HG03159 (cell line): ENCODE measurements at regions not wholly inside any gene's neighbourhood (a gene's known extent, or its start where the extent isn't known, plus 50 kb on each side); places are given as distances from the start of the nearest gene placed in this dataset.

Source experiments
- ATAC-seq: cut with Tn5 transposase; IDR thresholded peaks from one replicate; pipeline ENCODE4 v1.9.1; 2021; ENCODE audit warnings: mild to moderate bottlenecking, moderate library complexity; ENCODE audit not compliant: unreplicated experiment

DNA sequence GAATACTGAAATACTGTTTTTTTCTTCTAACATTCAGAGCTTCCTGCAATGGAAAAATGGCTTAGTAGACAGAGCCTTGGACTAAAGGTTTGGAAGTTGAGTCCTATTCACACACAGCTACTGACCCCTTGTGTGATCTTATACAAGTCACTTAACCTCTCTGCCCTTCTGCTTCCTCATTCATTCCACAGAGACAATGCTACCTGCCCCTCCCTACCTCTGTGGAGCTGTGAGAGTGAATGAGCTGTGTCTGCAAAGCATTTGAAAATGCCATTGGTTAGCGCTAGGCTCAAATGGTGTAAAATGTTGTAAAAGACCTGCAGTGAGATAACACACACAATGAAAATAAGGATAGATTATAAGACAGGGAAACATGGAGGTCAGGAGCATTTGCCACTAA, 214.4 kb downstream of the BARHL2 start:
- ATAC-seq = no peak

DNA sequence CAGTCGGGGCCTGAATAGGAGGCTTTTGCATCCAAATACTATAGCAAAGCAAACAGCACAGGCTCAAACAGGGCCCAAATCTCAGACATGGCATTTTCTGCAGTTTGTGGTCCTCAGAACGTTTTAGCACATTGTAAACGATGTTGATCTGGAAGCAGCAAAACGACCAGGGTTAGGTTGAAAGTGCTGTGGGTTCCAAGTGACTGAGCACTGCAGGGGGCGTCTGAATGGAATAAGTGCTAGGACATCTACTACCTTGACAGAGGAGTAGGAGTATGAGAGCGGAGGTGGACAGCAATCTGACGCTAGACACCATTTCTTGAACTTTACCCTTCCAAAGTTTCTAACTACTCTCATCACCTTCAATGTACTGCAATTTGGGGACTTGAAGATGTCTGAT, 214.9 kb downstream of the BARHL2 start:
- ATAC-seq = no peak

DNA sequence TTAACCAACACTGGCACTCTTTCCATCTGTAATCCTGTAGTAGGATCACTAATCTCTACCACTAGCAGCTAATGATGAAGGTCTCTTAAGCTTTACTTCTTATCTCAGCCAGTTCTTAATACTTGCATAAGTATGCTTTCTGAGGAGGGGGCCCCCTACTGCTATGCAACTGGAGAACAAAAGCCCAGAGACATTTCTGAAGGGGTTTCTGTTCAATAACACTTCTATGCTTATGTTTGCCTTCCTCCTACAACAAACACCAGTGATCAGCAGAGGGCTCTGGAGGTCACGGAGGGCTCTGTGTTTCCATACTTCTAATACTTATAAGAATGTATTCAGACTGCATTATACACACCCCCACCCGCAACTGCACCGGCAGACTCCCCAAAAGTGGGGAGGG, 215.8 kb downstream of the BARHL2 start:
- ATAC-seq = no peak

DNA sequence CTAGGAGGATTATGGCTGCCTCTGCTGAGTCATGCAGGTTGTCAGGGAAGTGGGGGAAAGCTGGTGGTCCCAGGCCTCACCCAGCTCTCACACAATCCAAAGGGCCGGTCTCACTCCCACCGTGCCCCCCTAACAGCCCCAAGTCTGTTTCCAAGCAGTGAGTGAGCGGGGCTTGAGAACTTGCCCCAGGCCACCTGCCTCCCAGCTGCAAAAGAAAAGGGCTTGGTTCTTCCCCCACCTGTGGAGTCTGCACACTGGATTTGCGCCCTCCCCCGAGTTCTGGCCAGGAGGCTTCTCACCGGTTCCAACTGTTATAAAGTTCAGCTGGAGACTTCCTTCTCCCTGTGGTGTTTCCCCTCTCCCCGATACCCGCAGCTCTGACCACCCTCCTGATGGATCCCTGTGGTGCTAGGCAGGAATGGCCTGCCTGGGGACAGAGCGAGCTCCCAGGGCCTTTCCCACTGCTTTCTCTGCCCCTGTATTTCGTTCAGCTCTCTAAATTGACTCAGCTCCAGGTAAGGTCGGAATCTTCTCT, 222.3 kb downstream of the BARHL2 start:
- ATAC-seq = no peak

DNA sequence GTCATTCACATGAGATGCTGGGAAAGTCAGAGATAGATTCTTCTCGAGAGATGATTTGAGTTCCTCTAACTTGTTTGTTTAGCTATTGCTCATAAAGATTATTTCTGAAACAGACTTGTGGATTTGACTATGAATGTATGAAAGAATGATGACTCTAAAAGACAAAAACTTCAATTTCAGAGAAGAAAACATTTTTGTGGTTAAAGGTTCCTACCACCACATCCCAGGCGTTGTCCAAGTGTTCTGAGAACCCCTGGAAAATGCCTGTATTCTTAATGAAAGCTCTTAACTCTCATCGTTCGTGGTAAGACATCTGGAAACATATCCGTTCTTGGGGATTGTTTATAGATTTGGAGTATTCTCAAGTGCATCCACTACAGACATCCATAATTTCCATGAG, 228.7 kb downstream of the BARHL2 start:
- ATAC-seq = no peak

DNA sequence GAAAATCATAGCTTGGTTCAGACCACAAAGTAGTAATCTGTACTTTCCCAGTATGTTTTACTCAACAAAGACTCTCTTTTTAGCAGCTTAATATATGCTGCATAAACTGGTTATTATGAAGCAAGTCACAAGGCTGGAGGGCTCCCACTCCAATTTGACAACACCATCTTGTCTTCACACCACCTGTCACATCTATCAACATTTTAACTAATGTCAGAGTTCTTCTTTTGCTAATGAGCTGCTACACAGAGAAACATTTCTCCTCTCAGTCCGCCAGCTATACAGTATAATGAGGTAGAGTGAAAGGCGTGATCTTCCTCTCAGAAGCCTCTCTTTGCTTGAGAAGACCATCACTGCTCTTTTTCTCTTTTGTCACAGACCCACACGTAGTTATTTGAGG, 230.1 kb downstream of the BARHL2 start:
- ATAC-seq = no peak

DNA sequence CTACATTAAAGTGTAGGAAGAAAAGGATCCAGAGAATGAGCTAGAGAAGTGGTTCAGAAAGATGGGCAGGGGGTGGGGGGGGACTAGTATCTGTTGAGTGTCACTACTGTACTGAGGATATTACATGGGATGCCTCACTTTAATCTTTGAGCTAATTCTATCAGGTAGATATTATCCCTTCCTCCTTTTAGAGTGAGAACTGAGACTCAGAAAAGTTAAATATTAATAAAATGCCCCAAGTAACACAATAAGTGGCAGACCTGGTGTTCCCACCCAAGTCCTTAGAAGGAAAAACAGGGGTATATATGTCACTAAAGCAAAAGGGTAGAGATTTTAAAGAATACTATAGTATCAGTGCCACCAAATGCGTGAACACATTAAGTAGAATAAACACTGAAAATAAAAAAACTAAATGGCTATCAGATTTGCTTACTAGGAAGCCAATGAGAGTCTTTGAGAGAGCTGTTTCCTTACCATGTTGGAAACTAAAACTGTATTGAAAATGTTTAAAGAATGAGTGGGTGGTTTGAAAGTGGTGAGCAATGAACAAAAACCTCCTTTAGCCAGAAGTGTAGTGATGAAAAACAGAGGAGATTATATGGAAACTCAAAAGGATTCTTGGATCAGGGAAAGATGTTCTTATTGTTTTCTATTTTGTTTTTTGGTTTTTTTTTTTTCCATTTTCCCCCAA, 230.8 kb downstream of the BARHL2 start:
- no peak for ATAC-seq

DNA sequence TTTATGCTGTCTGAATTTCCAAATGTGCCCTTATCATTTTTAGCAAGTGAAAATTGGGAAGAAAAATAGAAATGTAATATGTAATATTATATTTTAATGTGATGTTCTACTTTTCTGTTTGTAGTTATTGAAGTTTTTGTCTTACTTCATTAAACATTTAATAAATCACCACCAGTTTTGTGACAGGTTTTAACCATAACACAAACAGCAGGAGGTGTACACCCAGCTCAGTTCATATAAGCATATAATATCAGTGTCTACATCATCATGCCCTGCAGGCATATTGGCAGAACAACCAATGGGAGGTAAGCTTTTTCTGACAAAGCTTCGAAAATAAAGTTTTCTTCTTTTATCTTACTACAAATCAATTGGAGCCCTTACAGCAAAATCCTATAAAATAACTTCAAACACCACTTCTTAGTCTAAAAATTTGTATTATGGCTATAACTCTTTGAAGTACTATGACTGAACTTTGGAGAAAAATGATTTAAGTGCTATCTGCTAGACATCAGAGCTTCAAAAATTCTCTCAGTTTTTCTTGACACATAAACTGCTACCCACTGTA, 236.7 kb downstream of the BARHL2 start:
- ATAC-seq = no peak

DNA sequence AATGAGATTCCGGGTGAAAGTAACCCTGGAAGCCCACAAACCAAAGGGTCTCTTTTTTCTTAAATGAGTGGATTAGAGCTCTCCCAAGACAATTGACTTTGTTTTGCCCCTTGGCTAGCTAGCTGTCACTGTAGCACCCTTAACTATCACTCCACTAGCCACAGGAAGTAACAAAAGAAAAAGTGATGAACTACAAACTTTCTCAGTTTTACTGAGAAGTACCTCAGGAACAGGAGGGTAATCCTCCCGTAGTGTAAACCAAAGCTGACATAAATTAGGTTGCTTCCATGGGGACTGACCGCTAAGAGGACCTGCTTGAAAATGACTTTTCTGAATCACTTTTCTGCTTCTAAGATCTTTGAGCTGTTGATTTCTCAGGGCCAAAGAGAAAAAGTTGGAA, 240.1 kb downstream of the BARHL2 start:
- no peak for ATAC-seq

DNA sequence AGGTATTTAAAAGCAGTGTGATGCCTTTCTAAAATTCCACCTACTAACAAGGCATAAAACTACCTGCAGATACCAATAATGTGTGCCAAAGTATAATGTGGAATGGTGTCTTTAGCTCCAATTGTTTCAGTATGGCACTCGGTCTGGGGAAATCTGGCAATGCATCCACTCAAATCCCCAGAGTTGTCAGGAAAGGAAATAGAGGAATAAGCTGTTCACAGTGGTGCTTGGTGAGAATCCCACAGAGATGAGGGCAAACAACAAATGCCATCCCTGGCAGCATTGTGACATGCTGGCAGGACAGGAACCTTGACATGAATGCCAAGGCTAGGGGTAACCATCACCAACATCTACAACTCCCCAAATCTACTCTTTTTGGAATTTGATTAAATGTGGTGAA, 240.7 kb downstream of the BARHL2 start:
- ATAC-seq = no peak

DNA sequence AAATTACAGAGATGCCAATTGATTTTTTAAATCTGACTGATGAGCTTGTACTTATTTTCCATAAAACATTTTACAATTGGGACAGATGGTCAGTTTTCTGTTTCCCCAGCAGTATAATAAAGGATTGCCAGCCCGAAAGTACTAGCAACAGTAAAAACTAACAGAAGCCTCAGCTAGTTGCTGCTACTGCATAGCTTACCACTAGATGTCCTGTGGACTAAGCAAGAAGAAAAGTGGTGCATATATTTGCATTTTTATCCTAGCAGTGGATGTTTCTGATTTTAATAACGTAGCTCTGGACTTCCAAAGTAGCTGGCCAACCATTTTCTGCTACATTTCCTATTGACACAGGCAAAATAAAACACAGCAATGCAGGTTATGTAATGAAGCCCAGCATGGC, 241.5 kb downstream of the BARHL2 start:
- no peak for ATAC-seq

DNA sequence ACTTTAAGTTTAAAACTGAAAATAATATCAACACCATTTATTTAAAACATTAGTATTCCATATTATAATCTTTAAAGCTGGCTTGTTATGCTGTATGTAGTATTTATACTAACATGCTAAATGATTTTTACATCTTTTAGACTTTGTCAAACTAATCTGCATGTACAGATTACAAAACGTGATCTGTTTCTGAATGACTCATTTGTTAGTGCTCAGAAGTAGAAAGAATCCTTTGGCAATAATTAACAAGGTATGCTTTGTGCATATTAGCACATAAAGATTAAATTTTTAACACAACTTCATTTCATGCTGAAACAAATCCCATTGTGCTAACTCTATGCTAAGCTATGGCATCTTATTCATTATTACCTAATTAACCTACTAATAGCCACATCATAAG, 242.4 kb downstream of the BARHL2 start:
- no peak for ATAC-seq

DNA sequence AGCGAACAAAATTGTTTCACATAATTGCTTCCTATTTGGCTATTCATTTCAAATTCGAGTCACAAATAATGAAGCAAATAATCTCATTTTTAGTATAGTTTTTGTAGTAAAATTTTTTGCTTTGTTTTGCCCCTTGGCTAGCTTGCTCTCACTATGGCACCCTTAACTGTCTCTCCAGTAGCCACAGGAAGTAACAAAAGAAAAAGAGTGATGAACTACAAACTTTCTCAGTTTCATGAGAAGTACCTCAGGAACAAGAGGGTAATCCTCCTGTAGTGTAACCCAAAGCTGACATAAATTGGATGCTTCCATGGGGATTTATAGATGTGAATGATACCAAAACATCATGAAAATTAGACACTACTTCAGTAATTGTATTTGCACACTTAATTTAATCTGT, 242.9 kb downstream of the BARHL2 start:
- no peak for ATAC-seq

DNA sequence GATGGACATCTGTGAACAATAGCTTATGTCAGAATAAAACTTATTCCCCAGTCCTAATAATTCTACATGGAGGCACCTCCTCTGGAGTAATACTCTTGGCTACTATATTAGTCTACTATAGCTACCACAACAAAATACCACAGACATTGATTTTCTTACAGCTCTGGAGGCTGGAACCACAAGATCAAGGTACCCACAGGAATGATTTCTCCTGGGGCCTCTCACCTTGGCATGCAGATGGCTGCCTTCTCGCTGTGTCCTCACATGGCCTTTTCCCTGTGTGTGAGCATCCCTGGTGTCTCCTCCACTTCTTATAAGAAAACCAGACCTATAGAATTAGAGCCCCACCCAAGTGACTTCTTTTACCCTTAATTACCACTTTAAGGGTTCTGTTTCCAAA, 244.3 kb downstream of the BARHL2 start:
- ATAC-seq = no peak

DNA sequence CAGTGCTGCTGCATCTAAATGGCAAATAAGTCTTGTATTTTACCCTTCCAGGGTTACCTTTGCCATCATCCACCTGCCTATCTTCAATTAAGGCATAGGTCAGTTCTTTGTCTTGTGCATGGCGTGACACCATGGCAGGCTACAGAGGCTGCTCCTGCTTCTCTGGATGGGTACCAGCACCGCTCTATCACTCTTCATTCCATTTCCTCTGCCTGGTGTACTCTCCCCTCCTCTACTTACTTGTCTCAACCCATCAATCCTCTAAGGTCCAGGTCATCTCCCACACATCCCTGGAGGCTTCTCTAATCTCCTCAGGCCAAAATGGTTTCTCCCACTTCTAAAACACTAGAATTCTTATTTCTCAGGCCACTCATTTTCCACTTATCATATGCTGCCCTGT, 257.5 kb downstream of the BARHL2 start:
- ATAC-seq = no peak

DNA sequence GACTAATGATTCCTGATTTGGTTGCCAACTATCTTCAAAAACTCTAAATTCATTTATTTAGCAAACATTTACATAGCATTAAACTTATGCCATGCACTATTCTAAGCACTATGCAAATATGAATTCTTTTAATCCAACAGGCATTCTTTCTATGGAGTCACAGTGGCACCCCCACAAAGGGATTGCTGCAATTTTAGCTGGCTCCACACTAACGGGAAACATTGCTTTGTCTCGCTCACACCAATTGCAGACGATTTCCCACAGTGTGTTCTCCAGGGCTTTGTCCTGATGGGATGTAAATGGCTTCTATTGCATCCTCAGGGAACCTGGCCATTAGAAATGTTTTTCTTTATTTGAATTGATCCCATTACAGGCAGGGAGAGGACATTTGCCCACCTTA, 259.1 kb downstream of the BARHL2 start:
- ATAC-seq = no peak

DNA sequence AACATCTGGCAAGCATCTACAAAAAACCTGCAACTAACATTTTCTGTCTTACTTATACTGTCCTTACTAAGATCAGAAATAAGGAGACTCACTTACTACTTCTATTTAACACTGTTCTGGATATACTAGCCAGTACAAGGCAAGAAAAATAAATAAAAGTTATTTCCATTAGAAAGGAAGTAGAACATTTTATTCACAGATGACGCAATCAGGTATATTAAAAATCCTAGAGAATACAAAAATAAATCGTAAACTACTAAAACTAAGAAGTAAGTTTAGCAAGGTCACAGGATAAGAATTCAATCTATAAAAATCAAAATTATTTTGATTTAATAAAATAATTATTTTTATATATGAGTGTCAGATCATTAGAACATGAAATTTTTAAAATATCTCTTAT, 264.6 kb downstream of the BARHL2 start:
- ATAC-seq = no peak

DNA sequence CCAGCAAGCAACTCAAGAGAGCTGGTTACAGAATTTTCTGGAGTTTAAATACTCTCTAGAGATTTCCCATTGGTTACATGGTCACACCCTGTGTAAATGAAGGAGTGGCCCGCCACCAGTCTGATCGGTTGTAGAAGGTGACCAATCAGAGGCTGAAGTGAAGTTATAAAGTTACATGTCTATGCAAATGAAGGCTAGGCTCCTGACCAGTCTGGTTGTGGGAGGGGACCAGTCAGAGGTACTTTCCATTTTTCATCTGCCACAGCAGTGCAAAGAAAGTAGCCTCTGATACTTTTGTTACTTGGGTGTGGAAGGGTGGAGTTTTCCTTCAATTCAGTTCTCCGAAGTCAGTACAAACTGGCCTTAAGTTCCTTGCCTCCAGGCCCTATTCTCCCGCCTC, 273.7 kb downstream of the BARHL2 start:
- ATAC-seq = no peak

DNA sequence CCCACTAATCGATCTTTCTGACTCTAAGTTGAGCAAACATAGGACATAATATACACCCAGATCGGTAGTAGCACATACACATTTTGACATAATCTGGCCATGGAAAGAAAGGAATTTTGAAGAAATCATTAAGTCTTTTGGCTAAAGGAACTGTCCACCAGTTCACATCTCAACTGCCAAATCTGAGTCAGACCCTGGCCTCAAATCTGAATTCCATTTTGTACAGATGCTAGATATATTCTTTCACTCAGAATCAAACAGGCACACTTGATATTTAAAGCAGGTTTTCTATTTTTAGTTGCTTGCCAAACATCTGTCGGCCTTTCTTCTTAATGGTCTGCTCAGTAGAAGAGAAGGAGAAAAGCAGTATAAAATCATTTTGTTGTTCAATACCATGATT, 281.8 kb downstream of the BARHL2 start:
- ATAC-seq = no peak

DNA sequence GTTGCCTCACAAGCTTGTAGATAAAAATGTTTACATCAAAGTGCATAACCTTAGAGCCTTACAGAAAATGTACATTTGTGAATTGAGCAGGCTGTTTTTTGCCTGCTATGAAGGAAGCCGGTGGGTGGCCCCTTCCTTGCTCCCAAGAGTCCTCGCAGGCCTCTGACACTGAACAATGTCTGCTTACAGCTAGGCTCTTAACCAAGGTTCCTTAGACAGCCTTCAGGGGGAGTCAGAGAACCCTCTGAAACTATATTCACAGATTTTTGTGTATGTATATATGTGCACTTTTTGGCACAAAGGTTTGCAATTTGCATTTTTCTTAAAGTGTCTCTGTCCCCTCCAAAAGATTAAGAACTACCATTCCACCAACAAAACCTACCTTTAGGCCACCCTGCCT, 282.6 kb downstream of the BARHL2 start:
- no peak for ATAC-seq

DNA sequence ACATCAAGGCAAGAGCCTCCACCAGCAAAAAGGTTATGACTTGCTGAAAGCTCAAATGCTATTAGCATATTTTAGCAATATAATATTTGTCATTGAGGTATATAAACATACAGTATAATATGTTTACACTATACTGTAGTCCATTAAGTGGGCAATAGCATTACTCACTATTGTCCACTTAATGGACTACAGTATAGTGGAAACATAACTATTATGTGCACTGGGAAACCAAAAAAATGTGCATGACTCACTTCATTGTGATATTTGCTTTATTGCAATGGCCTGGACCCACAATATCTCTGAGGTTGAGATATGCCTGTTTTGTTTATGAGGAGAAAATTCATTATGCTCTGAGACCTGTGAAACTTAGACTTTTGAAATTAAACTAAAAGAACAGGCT, 300.0 kb downstream of the BARHL2 start:
- no peak for ATAC-seq

DNA sequence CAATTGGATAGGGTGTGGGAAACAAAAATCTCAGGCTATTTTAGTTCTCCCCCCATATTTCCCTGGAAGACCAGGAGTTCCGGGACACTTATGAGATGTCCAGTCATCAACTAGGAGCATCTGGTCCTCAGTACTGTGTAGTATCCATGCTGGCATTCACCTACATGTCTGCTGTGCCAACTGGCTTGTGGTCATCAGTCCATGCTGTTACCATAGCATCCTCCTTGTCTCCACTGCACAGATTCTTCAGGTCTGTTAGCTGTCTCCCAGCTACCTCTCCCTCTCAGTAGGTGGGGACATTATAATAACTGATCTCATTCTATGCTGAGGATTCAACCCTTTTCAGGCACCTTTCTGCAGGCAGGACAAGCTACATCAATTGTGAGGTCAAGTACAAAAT, 302.9 kb downstream of the BARHL2 start:
- ATAC-seq = no peak

DNA sequence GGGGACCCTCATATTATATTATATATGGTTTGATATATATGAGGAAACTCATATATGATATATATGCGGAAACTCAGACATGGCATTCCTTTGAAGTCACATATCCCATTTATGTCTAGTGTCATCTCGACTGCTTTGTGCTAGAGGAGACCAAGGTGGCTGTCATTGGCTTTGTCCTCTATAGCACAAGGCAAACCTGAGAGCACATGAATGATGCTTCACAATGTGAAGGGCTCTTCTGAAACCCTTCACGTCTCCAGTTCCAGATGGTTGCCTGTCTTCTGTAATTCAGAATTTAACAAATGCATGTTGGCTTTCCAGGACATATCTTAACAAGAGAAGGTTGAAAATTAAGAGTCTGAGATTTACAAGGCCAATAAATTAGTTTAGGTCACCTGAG, 303.6 kb downstream of the BARHL2 start:
- ATAC-seq = no peak
